PFSK-1 (cell line): ENCODE measurements at regions not wholly inside any gene's neighbourhood (a gene's known extent, or its start where the extent isn't known, plus 50 kb on each side); places are given as distances from the start of the nearest gene placed in this dataset.

ENCODE experiments used
- FOXP2 ChIP-seq: optimal IDR thresholded peaks from 2 replicates; pipeline ENCODE3; 2011; ENCODE audit warnings: borderline replicate concordance, control low read depth, inconsistent platforms; ENCODE audit not compliant: insufficient read depth; ENCODE audit errors: extremely low read length, extremely low read depth
- POLR2AphosphoS5 ChIP-seq: IDR thresholded peaks from 2 replicates; pipeline ENCODE4 v1.6.1; 2012; ENCODE audit warnings: low read depth, mild to moderate bottlenecking, control low read depth, low read length, moderate library complexity
- REST ChIP-seq, 2 experiments: IDR thresholded peaks; 2 replicates each; pipeline versions ENCODE4 v1.6.1 to v1.8.0; 2011 to 2012; ENCODE audit warnings: low read depth in 2 of 2, low read length in 2 of 2, control low read depth in 1 of 2, inconsistent platforms in 1 of 2, mild to moderate bottlenecking in 1 of 2, moderate library complexity in 1 of 2; ENCODE audit not compliant: insufficient read depth in 1 of 2
- SIN3A ChIP-seq: IDR thresholded peaks from 2 replicates; pipeline ENCODE4 v1.6.1; 2012; ENCODE audit warnings: mild to moderate bottlenecking, low read length, moderate library complexity, borderline replicate concordance; ENCODE audit not compliant: insufficient read depth
- TAF1 ChIP-seq: IDR thresholded peaks from 2 replicates; pipeline ENCODE4 v1.6.1; 2012; ENCODE audit warnings: low read length, control low read depth, borderline replicate concordance; ENCODE audit not compliant: insufficient read depth

GRCh38 chr7:48822138-48822537 is 102.2 kb upstream of the CDC14C start:
- TF ChIP-seq REST (IDR thresholded peaks at IDR 0.05; ENCODE audit: insufficient read depth in 1 of 2, low read depth in 2 of 2, low read length in 2 of 2), result no peak
- no peak for TF ChIP-seq POLR2AphosphoS5
- no peak for TF ChIP-seq SIN3A
- no peak for TF ChIP-seq TAF1
- no peak for TF ChIP-seq FOXP2

GRCh38 chr7:48832303-48832845 is 92.0 kb upstream of the CDC14C start:
- TF ChIP-seq REST (IDR thresholded peaks at IDR 0.05; ENCODE audit: insufficient read depth in 1 of 2, low read depth in 2 of 2, low read length in 2 of 2) (no peak), FOXP2 (no peak), POLR2AphosphoS5 (no peak), TAF1 (no peak), SIN3A (no peak)

GRCh38 chr7:48837266-48837665 is 87.1 kb upstream of the CDC14C start:
- no peak for TF ChIP-seq SIN3A
- no peak for TF ChIP-seq FOXP2
- TF ChIP-seq REST (IDR thresholded peaks at IDR 0.05; ENCODE audit: insufficient read depth in 1 of 2, low read depth in 2 of 2, low read length in 2 of 2), result no peak
- no peak for TF ChIP-seq POLR2AphosphoS5
- no peak for TF ChIP-seq TAF1

GRCh38 chr7:48839108-48839507 is 85.2 kb upstream of the CDC14C start:
- TF ChIP-seq POLR2AphosphoS5, result no peak

- TF ChIP-seq REST (IDR thresholded peaks at IDR 0.05; ENCODE audit: insufficient read depth in 1 of 2, low read depth in 2 of 2, low read length in 2 of 2), result no peak
- TF ChIP-seq FOXP2, result no peak
- TF ChIP-seq POLR2AphosphoS5, result no peak
- no peak for TF ChIP-seq TAF1
- TF ChIP-seq SIN3A, result no peak
These were observed 82.6 kb upstream of the CDC14C start for GRCh38 chr7:48841739-48842138.
